NCI-H2196 (cell line): ENCODE measurements at regions not wholly inside any gene's neighbourhood (a gene's known extent, or its start where the extent isn't known, plus 50 kb on each side); places are given as distances from the start of the nearest gene placed in this dataset.
"Not testable (repeated sequence)": the region's sequence is repeated elsewhere in the genome, so short reads cannot be mapped to it uniquely, and the experiment has no call there.

Source experiments
- DNase-seq: peaks from one replicate; lab custom pipeline; 2025; ENCODE audit not compliant: unreplicated experiment; lab: John Stamatoyannopoulos, UW

DNA sequence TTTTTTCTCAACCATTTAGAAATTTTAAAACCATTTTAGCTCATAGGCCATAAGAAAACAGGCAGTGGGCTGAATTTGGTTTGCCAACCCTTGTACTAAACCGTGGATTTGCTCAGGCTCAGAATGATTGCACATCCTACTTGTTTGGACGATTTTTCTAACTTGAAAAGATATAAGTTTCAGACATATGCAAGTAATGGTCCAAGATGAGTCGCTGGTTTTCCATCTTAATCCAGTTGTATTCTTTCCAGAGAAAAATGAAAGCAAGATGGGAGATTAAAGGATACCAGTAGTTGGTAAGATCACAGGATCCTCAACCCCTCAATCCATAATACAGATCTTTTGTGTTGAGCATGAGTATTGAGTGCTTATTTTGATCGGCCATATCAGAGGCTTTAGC lies 250.9 kb downstream of the TINAG start:
- no peak for DNase-seq

GRCh38 chr6:54564188-54564587 lies 255.9 kb downstream of the TINAG start:
- not testable (repeated sequence) for DNase-seq

GRCh38 chr6:54574671-54575070 lies 266.4 kb downstream of the TINAG start:
- DNase-seq: no peak

DNA sequence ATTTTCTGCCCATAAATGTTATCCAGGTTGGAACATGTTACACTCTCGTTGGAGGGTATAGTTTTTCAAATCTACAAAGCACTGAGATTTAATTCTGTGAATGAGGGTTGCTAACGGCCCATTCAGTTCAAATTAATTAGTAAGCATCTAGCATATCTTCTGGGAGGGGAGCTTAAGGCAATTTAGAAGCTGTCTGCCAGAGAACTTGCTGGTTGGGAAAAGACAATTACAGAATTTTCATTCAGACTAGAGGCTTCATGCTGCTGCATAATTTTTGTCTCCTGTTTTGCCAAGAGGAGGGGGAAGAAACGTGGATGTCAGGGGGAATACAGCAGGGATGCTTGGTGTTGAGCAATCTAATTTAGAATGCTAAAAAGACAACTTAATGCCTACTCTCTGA lies 268.3 kb upstream of the FAM83B start:
- no peak for DNase-seq

DNA sequence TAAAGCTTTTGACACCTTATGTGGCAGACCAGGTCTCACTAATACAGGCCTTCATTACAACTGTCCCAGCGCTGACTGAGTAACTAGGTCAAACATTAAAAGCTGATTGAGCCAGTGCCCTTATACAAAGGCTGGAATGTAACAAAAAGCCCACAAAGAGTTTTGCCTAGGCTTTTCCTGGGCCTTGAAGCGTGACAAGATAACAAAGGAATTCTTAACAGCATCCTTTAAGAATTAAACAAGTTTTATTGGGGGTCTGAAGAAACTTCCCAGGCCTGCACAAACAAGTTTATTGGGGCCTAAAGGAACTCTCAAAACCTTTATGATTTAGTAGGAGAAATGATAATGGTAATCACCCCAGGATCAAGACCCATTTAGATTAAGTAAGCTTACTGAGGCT lies 267.6 kb upstream of the FAM83B start:
- DNase-seq: no peak

DNA sequence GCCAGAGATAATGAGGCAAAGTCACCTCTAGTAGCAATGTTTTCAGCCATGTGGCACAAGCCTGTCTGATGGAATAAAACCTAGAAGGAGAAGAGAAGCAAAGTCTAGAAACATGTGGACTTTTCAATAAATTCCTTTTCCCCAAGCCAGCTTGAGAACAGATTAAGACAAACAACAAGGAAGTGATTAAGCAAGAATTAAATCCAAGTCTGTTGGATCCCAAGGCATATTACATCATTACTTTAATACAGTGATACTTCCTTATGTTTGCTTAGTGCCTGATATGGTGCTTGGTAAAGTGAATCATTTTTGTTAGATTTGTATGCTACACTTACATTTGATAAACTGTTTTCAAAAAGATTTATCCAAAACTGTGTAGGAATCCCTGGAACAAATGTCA lies 260.3 kb upstream of the FAM83B start:
- no peak for DNase-seq

GRCh38 chr6:54587277-54587676 lies 259.3 kb upstream of the FAM83B start:
- DNase-seq: no peak

DNA sequence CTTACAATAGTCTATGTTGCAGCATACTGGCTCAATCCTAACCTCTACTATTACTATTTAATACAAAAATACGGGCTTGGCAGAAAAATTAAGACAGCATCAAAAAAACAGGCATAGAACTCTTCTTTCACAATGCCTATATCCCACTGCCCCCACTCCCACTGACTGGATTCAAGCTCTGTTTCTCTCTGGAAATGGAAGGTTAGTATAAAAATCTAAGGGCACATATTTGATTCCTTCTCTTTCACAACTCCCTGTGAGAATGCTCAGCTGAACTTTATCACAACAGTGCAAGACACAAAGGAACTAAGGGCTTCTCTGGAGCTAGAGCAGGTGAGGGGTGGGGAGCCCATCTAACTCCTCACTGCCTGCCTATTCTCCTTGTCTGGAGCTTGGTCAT lies 258.4 kb upstream of the FAM83B start:
- no peak for DNase-seq

GRCh38 chr6:54595844-54596243 lies 250.7 kb upstream of the FAM83B start:
- DNase-seq: no peak

GRCh38 chr6:54598787-54599313 lies 247.7 kb upstream of the FAM83B start:
- no peak for DNase-seq

GRCh38 chr6:54601600-54602300 lies 244.8 kb upstream of the FAM83B start:
- DNase-seq: no peak

DNA sequence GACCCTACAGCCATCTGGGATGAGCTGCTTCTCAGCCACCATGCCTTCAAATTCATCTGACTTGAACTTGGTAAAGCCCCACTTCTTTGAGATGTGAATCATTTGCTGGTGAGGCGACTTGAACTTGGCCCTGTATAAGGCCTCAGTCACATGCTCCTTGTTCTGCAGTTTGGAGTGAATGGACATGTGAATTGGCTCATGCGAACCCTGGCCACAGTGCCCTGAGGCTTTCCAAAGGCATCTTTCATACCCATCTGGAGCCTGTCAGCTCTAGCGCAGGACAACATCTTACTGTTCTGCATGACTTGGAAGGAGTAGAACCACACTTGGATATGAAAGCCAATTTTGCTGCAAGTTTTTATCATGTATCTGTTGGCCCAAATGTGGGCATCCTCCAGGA lies 244.0 kb upstream of the FAM83B start:
- DNase-seq: no peak

DNA sequence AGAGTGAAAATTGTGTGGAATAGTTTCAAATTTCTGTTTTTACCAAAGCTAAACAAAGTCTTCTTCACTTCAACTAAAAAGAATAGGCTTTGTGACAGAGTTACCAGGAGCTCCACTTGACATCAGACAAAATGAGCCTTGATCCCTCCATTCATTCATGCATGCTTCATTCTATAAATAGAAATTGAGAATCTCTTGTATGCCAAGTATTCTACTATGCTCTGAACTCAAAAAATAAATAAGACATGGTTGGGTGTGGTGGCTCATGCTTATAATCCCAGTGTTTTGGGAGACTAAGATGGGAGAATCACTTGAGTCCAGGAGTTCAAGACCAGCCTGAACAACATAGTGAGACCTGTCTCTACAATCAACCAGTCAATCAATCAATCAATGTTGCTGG lies 236.6 kb upstream of the FAM83B start:
- no peak for DNase-seq

GRCh38 chr6:54613596-54613995 lies 233.0 kb upstream of the FAM83B start:
- no peak for DNase-seq

DNA sequence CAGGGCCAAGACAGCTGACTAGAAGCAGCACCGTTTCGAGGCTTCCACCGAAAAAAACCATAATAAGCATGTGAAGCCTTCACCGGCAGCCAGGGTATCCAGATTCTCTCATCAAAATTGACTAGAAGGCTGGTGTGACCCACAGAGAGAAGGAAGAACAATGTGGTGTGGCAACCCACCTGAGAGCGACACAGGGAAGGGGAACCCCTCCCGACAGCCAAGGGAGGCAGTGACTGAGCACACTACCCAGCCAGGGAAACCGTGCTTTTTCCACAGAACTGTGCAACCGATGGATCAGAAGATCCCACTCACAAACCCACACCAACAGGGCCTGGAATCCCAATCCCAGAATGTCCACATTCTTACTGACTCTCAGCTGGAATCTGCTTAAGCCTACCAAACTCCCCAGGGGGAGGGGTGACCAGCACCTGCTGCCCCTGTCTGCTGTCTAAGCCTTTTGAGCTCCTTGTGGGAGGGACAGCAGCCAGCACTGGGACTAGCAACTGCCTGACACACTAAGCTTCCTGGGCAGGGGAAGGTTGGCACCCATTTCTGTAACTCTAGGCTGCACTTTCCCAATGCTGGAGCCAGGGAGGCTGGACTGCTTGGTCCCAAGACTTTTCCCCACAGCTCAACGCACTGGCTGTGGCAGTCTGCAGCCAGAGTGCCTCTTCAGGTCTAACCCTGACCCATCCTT lies 231.9 kb upstream of the FAM83B start:
- no peak for DNase-seq

- no peak for DNase-seq
Measured at GRCh38 chr6:54617730-54618129, 228.8 kb upstream of the FAM83B start.

DNA sequence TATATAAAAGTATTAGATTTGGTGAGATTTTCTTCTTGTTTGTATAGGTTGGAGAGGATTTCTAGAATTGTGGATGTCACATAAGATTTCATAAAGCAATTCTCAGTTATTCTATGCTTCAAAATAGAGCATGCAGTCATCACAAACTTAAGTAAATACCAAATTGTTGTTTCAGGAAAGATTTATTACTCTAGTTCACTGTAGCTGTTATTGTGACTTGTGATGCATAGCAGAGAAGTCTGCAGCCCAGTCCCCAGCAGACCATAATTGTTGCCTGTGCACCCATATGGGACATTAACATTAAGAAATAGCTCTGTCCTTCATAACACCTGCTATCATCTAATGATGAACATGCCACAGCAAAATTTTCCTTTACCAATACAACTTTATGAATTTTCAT lies 228.0 kb upstream of the FAM83B start:
- DNase-seq: no peak

GRCh38 chr6:54619102-54619501 lies 227.5 kb upstream of the FAM83B start:
- DNase-seq: no peak

DNA sequence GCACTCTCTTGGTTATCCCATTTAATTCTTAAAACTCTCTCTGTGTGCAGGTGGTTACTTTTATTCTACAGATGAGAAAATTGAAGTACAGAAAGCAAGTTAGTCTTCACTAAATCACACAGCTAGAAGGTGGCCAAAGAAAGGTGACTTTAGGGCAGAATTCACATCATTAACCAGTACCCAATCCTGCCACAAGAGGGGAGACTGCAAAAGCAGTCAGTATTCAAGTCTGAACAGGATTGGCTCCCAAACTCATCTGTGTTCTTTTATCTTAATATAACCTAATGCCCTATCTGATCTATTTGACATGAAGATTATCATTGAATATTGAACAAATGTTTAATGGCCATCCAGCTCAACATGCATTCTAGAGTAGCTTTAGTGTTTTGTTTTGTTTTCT lies 225.3 kb upstream of the FAM83B start:
- no peak for DNase-seq

- DNase-seq: no peak
Measured at GRCh38 chr6:54624216-54624615, 222.4 kb upstream of the FAM83B start.

DNA sequence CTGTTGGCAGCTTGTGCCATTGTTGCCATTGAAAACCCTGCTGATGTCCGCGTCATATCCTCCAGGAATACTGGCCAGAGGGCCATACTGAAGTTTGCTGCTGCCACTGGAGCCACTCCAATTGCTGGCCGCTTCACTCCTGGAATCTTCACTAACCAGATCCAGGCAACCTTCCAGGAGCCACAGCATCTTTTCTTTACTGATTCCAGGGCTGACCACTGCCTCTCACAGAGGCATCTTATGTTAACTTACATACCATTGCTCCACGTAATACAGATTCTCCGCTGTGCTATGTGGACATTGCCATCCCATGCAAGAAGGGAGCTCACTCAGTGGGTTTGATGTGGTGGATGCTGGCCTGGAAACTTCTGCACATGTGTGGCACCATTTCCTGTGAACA lies 221.8 kb upstream of the FAM83B start:
- no peak for DNase-seq

- no peak for DNase-seq
Measured at GRCh38 chr6:54629131-54629530, 217.4 kb upstream of the FAM83B start.
